WTC11 (cell line): ENCODE measurements at regions not wholly inside any gene's neighbourhood (a gene's known extent, or its start where the extent isn't known, plus 50 kb on each side); places are given as distances from the start of the nearest gene placed in this dataset.
A peak's percentile ranks its signal among the peaks of the same experiment; 100 is the strongest.

ENCODE experiments used
- ATAC-seq: fragments of 200-7000 bp; cut with Tn5 transposase; 2 replicates; pipeline ENCODE4 v1.10.0; 2021; ENCODE audit warnings: mild to moderate bottlenecking, moderate library complexity
- CTCF ChIA-PET: fragments of 300-600 bp; sonication (Branson Sonifier 250); formaldehyde crosslinking; loops from one replicate; lab custom pipeline; 2021; ENCODE audit warnings: antibody characterized with exemption; lab: Charles Lee
- POLR2A ChIA-PET: fragments of 350-600 bp; sonication (Branson Sonifier 250); formaldehyde crosslinking; loops from one replicate; lab custom pipeline; 2021; ENCODE audit warnings: antibody characterized with exemption; lab: Charles Lee
- DNase-seq: peaks from one replicate; pipeline ENCODE4 v3.0.0; 2021; ENCODE audit warnings: low spot score
- H3K27ac Mint-ChIP-seq: 2 replicates; pipeline ENCODE4 v1.8.0; 2021; ENCODE audit warnings: mixed read lengths
- H3K27me3 Mint-ChIP-seq: 2 replicates; pipeline ENCODE4 v1.8.0; 2021; ENCODE audit warnings: low read depth, mild to moderate bottlenecking, moderate library complexity, mixed read lengths
- H3K36me3 Mint-ChIP-seq: 2 replicates; pipeline ENCODE4 v1.8.0; 2021; ENCODE audit warnings: mixed read lengths
- H3K4me1 Mint-ChIP-seq: 2 replicates; pipeline ENCODE4 v1.8.0; 2022; ENCODE audit warnings: mixed read lengths
- H3K4me3 Mint-ChIP-seq: 2 replicates; pipeline ENCODE4 v1.8.0; 2021; ENCODE audit warnings: mild to moderate bottlenecking, moderate library complexity, mixed read lengths
- H3K9me3 Mint-ChIP-seq: 2 replicates; pipeline ENCODE4 v1.8.0; 2021; ENCODE audit warnings: mixed read lengths
- CBFB ChIP-seq: sonication (generic); formaldehyde crosslinking; IDR thresholded peaks from 2 replicates; pipeline ENCODE4 v1.8.1; 2022; ENCODE audit warnings: mild to moderate bottlenecking, low read depth, missing genetic modification reagents
- CREB1 ChIP-seq: sonication (generic); formaldehyde crosslinking; IDR thresholded peaks from 2 replicates; pipeline ENCODE4 v1.8.0; 2023; ENCODE audit warnings: mild to moderate bottlenecking, missing genetic modification reagents
- CREM ChIP-seq: sonication (generic); formaldehyde crosslinking; IDR thresholded peaks from 2 replicates; pipeline ENCODE4 v1.8.1; 2022; ENCODE audit warnings: mild to moderate bottlenecking, missing genetic modification reagents, moderate library complexity
- GABPB1 ChIP-seq: sonication (generic); formaldehyde crosslinking; IDR thresholded peaks from 2 replicates; pipeline ENCODE4 v1.8.1; 2023; ENCODE audit warnings: mild to moderate bottlenecking, missing genetic modification reagents
- GTF2I ChIP-seq: fragments of 250-450 bp; sonication (Bioruptor Pico); conservative IDR thresholded peaks from 2 replicates; pipeline ENCODE4 v1.4.0; 2021; ENCODE audit warnings: mild to moderate bottlenecking
- MXD4 ChIP-seq: fragments of 250-450 bp; sonication (Bioruptor Pico); IDR thresholded peaks from 2 replicates; pipeline ENCODE4 v1.8.0; 2021; ENCODE audit warnings: mild to moderate bottlenecking, moderate library complexity, borderline replicate concordance
- NFYB ChIP-seq: sonication (generic); formaldehyde crosslinking; conservative IDR thresholded peaks from 2 replicates; pipeline ENCODE4 v1.8.0; 2022; ENCODE audit warnings: low read depth, missing genetic modification reagents
- RELA ChIP-seq: sonication (generic); formaldehyde crosslinking; IDR thresholded peaks from 2 replicates; pipeline ENCODE4 v1.8.1; 2022; ENCODE audit warnings: missing genetic modification reagents, mild to moderate bottlenecking, borderline replicate concordance
- SMAD3 ChIP-seq: sonication (generic); formaldehyde crosslinking; IDR thresholded peaks from 2 replicates; pipeline ENCODE4 v1.8.0; 2022; ENCODE audit warnings: missing genetic modification reagents, mild to moderate bottlenecking, borderline replicate concordance
- SOX15 ChIP-seq: fragments of 250-450 bp; sonication (Bioruptor Pico); IDR thresholded peaks from 2 replicates; pipeline ENCODE4 v1.9.0; 2021; ENCODE audit warnings: mild to moderate bottlenecking
- TEAD1 ChIP-seq: sonication (generic); formaldehyde crosslinking; IDR thresholded peaks from 2 replicates; pipeline ENCODE4 v1.8.0; 2022; ENCODE audit warnings: mild to moderate bottlenecking, missing genetic modification reagents
- ZNF263 ChIP-seq: sonication (generic); formaldehyde crosslinking; IDR thresholded peaks from 2 replicates; pipeline ENCODE4 v1.8.1; 2022; ENCODE audit warnings: low read depth, mild to moderate bottlenecking, moderate library complexity, missing genetic modification reagents
- ZNF396 ChIP-seq: fragments of 250-450 bp; sonication (Bioruptor Pico); IDR thresholded peaks from 2 replicates; pipeline ENCODE4 v1.8.0; 2021; ENCODE audit warnings: mild to moderate bottlenecking, moderate library complexity, borderline replicate concordance
- ZNF416 ChIP-seq: fragments of 250-450 bp; sonication (Bioruptor Pico); IDR thresholded peaks from 2 replicates; pipeline ENCODE4 v1.9.0; 2021; ENCODE audit warnings: mild to moderate bottlenecking, inconsistent platforms
- ZNF423 ChIP-seq: fragments of 250-450 bp; sonication (Bioruptor Pico); IDR thresholded peaks from 2 replicates; pipeline ENCODE4 v2.1.2; 2022; ENCODE audit warnings: mild to moderate bottlenecking, moderate library complexity
- ZNF671 ChIP-seq: fragments of 250-450 bp; sonication (Bioruptor Pico); IDR thresholded peaks from 2 replicates; pipeline ENCODE4 v1.8.0; 2021; ENCODE audit warnings: mild to moderate bottlenecking
- TF ChIP-seq, protein P1 (sequence below): fragments of 250-450 bp; sonication (Bioruptor Pico); conservative IDR thresholded peaks from 2 replicates; pipeline ENCODE4 v1.9.0; 2021; ENCODE audit warnings: mild to moderate bottlenecking
- TF ChIP-seq, protein P2 (sequence below): fragments of 250-450 bp; sonication (Bioruptor Pico); IDR thresholded peaks from 2 replicates; pipeline ENCODE4 v2.1.2; 2022; ENCODE audit warnings: mild to moderate bottlenecking, moderate library complexity
- TF ChIP-seq, protein P3 (sequence below): fragments of 250-450 bp; sonication (Bioruptor Pico); IDR thresholded peaks from 2 replicates; pipeline ENCODE4 v1.9.0; 2021; ENCODE audit warnings: mild to moderate bottlenecking
- TF ChIP-seq, protein P4 (sequence below): fragments of 250-450 bp; sonication (Bioruptor Pico); IDR thresholded peaks from 2 replicates; pipeline ENCODE4 v1.9.0; 2021; ENCODE audit warnings: mild to moderate bottlenecking, borderline replicate concordance
- TF ChIP-seq, protein P5 (sequence below): sonication (generic); formaldehyde crosslinking; IDR thresholded peaks from 2 replicates; pipeline ENCODE4 v1.8.1; 2023; ENCODE audit warnings: mild to moderate bottlenecking, missing genetic modification reagents, moderate library complexity
- TF ChIP-seq, protein P6 (sequence below): sonication (generic); formaldehyde crosslinking; IDR thresholded peaks from 2 replicates; pipeline ENCODE4 v1.8.1; 2022; ENCODE audit warnings: missing genetic modification reagents, borderline replicate concordance
- TF ChIP-seq, protein P7 (sequence below): sonication (generic); formaldehyde crosslinking; IDR thresholded peaks from 2 replicates; pipeline ENCODE4 v1.8.0; 2022; ENCODE audit warnings: mild to moderate bottlenecking, missing genetic modification reagents

DNA sequence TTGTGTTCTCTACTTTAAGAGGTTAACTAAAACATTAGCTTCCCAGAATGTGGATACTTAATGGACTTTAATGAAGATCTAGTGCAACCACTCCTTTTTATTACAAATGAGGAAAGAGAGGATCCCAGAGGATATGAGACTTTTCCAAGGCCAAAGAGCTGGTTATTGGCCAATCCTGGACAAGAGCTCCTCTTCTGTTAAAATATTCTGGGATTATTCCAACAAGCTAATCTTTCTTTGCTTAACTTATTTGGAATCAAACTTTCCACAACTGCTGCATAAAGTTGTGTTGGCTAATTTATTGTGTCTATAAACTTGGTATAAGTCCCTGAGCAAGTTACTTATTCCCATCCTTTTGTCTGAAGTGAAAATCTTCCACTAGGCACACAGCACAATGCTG lies 174.2 kb upstream of the HCCS start:
- no peak for DNase-seq
- TF ChIP-seq ZNF671 (CRISPR knock-in tag) (no peak), NFYB (CRISPR knock-in tag) (no peak)
- TF ChIP-seq, protein P1, sequence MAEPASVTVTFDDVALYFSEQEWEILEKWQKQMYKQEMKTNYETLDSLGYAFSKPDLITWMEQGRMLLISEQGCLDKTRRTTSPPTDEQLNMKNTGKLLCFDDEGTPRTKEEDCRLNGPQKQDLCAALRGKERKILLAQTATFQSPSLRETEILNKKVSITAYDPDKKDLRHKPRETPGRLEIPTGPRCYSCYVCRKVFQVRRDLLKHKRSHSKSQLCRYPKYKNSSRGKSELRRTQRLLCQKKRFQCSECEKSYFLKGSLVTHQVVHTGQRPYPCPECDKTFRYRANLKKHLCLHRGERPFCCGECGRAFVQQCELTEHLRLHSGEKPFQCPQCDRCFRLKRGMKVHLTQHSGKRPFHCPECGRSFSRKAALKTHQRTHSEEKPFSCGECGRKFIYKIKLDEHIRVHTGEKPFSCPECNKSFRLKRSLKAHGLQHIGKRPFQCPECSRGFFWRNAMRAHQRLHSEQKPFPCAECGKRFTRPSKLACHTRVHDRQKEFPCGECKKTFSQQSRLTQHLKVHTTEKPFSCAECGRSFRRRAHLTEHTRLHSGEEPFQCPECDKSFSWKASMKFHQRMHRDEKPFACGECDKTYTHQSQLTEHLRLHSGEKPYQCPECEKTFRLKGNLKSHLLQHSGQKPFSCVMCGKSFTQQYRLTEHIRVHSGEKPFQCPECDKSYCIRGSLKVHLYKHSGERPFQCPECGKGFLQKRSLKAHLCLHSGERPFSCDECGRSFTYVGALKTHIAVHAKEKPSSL (CRISPR knock-in tag): no peak
- H3K36me3 Mint-ChIP-seq: no peaks in the 10 kb centered on the region
- H3K4me3 Mint-ChIP-seq: no peak overlapping the region
- no peak for ATAC-seq
- no peaks in the 10 kb centered on the region for H3K9me3 Mint-ChIP-seq
- ChIA-PET CTCF (no interaction called here), POLR2A (no interaction called here)
- H3K27me3 Mint-ChIP-seq: no peaks in the 10 kb centered on the region; the same call in 1 of the 2 replicates
- no peaks in the 10 kb centered on the region for H3K4me1 Mint-ChIP-seq
- H3K27ac Mint-ChIP-seq: no peak overlapping the region

DNA sequence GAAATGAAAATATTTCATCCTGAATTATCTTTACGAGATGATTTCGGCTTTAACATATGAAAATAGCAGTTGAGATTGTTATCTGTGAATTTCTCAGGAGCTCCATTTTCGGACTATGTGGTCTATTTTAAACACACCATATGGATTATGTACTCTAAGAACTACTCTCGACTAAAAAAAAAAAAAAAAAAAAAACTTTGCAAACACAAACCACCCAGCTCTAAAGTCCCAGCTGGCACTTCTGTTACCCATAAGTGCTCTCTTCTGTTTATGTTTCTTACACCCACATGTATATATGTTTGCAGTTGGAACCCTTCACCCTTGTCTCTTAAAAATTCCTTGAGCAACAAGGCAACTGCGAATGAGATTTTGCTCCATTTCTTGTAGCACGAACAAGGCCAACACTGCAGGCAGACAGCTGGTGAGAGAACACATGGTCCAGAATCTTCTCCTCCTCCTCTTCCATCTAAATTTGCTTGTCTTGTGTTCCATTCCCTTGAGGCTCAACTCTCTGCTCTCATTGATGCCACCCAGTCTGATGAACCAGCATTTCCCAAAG lies 172.7 kb upstream of the HCCS start:
- no peak for ATAC-seq
- POLR2A ChIA-PET: no interaction called here
- CTCF ChIA-PET: no interaction called here

More for the DNA sequence above, 172.7 kb upstream of the HCCS start:
- Mint-ChIP-seq H3K27ac (peak overlapping the region; percentile 70; the same call in 1 of the 2 replicates), H3K4me1 (no peaks in the 10 kb centered on the region), H3K36me3 (no peaks in the 10 kb centered on the region), H3K9me3 (peaks cover 4% of the 10 kb centered on the region; the same call in 1 of the 2 replicates), H3K4me3 (no peak overlapping the region), H3K27me3 (no peaks in the 10 kb centered on the region; the same call in 1 of the 2 replicates)
- TF ChIP-seq, protein P2, sequence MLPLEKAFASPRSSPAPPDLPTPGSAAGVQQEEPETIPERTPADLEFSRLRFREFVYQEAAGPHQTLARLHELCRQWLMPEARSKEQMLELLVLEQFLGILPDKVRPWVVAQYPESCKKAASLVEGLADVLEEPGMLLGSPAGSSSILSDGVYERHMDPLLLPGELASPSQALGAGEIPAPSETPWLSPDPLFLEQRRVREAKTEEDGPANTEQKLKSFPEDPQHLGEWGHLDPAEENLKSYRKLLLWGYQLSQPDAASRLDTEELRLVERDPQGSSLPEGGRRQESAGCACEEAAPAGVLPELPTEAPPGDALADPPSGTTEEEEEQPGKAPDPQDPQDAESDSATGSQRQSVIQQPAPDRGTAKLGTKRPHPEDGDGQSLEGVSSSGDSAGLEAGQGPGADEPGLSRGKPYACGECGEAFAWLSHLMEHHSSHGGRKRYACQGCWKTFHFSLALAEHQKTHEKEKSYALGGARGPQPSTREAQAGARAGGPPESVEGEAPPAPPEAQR (CRISPR knock-in tag): no peak
- TF ChIP-seq, protein P3, sequence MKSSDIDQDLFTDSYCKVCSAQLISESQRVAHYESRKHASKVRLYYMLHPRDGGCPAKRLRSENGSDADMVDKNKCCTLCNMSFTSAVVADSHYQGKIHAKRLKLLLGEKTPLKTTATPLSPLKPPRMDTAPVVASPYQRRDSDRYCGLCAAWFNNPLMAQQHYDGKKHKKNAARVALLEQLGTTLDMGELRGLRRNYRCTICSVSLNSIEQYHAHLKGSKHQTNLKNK: no peak
- no peak for TF ChIP-seq ZNF396 (CRISPR knock-in tag)
- no peak for TF ChIP-seq ZNF423 (CRISPR knock-in tag)
- TF ChIP-seq SOX15 (CRISPR knock-in tag): no peak
- no peak for TF ChIP-seq RELA (CRISPR knock-in tag)
- TF ChIP-seq CREB1 (CRISPR knock-in tag): no peak
- no peak for TF ChIP-seq GTF2I (CRISPR knock-in tag)
- TF ChIP-seq TEAD1 (CRISPR knock-in tag): no peak
- TF ChIP-seq ZNF416 (CRISPR knock-in tag): no peak
- no peak for TF ChIP-seq ZNF263 (CRISPR knock-in tag)
- no peak for TF ChIP-seq MXD4 (CRISPR knock-in tag)
- no peak for TF ChIP-seq GABPB1
- TF ChIP-seq, protein P4, sequence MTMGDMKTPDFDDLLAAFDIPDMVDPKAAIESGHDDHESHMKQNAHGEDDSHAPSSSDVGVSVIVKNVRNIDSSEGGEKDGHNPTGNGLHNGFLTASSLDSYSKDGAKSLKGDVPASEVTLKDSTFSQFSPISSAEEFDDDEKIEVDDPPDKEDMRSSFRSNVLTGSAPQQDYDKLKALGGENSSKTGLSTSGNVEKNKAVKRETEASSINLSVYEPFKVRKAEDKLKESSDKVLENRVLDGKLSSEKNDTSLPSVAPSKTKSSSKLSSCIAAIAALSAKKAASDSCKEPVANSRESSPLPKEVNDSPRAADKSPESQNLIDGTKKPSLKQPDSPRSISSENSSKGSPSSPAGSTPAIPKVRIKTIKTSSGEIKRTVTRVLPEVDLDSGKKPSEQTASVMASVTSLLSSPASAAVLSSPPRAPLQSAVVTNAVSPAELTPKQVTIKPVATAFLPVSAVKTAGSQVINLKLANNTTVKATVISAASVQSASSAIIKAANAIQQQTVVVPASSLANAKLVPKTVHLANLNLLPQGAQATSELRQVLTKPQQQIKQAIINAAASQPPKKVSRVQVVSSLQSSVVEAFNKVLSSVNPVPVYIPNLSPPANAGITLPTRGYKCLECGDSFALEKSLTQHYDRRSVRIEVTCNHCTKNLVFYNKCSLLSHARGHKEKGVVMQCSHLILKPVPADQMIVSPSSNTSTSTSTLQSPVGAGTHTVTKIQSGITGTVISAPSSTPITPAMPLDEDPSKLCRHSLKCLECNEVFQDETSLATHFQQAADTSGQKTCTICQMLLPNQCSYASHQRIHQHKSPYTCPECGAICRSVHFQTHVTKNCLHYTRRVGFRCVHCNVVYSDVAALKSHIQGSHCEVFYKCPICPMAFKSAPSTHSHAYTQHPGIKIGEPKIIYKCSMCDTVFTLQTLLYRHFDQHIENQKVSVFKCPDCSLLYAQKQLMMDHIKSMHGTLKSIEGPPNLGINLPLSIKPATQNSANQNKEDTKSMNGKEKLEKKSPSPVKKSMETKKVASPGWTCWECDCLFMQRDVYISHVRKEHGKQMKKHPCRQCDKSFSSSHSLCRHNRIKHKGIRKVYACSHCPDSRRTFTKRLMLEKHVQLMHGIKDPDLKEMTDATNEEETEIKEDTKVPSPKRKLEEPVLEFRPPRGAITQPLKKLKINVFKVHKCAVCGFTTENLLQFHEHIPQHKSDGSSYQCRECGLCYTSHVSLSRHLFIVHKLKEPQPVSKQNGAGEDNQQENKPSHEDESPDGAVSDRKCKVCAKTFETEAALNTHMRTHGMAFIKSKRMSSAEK (CRISPR knock-in tag): no peak
- no peak for TF ChIP-seq SMAD3 (CRISPR knock-in tag)
- TF ChIP-seq, protein P5, sequence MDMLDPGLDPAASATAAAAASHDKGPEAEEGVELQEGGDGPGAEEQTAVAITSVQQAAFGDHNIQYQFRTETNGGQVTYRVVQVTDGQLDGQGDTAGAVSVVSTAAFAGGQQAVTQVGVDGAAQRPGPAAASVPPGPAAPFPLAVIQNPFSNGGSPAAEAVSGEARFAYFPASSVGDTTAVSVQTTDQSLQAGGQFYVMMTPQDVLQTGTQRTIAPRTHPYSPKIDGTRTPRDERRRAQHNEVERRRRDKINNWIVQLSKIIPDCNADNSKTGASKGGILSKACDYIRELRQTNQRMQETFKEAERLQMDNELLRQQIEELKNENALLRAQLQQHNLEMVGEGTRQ: no peak
- TF ChIP-seq CBFB (CRISPR knock-in tag): no peak
- TF ChIP-seq, protein P6, sequence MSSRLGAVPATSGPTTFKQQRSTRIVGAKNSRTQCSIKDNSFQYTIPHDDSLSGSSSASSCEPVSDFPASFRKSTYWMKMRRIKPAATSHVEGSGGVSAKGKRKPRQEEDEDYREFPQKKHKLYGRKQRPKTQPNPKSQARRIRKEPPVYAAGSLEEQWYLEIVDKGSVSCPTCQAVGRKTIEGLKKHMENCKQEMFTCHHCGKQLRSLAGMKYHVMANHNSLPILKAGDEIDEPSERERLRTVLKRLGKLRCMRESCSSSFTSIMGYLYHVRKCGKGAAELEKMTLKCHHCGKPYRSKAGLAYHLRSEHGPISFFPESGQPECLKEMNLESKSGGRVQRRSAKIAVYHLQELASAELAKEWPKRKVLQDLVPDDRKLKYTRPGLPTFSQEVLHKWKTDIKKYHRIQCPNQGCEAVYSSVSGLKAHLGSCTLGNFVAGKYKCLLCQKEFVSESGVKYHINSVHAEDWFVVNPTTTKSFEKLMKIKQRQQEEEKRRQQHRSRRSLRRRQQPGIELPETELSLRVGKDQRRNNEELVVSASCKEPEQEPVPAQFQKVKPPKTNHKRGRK (CRISPR knock-in tag): no peak
- TF ChIP-seq, protein P7, sequence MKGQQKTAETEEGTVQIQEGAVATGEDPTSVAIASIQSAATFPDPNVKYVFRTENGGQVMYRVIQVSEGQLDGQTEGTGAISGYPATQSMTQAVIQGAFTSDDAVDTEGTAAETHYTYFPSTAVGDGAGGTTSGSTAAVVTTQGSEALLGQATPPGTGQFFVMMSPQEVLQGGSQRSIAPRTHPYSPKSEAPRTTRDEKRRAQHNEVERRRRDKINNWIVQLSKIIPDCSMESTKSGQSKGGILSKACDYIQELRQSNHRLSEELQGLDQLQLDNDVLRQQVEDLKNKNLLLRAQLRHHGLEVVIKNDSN (CRISPR knock-in tag): no peak
- no peak for TF ChIP-seq CREM (CRISPR knock-in tag)
- no peak for DNase-seq
